T-helper 1 cell (primary cell): ENCODE measurements at regions not wholly inside any gene's neighbourhood (a gene's known extent, or its start where the extent isn't known, plus 50 kb on each side); places are given as distances from the start of the nearest gene placed in this dataset.

Source experiments
- DNase-seq, 5 donors: peaks; one replicate each; pipeline ENCODE4 v3.0.0-alpha.2; 2012 to 2020

DNA sequence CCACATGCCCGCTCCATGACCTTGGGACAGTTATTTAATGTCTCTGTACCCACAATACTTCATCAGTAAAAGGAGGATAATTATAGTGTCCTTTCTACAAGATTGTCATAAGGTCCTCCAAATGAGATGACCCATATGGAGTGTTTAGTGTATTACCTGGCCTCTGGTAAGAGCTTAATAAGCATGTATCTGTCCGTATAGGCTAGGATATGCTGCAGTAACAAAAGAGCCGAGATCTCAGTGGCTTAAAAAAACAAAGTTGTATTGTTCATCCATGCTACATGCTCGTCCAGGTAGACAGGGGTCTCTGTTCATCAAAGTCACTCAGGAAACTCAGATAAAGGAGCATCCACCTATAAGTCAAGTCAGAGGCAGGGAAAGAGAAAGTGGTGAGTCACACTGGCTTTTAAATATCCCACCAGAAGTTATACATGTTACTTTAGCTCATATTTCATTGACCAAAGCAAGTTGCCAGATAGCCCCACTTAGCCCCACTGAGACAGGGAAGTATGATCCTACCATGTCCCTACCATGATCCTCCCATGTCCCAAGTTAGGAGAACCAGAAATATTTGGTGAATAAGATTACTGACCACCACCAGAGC is 53.0 kb upstream of the KAZN start:
- DNase-seq = no peak

DNA sequence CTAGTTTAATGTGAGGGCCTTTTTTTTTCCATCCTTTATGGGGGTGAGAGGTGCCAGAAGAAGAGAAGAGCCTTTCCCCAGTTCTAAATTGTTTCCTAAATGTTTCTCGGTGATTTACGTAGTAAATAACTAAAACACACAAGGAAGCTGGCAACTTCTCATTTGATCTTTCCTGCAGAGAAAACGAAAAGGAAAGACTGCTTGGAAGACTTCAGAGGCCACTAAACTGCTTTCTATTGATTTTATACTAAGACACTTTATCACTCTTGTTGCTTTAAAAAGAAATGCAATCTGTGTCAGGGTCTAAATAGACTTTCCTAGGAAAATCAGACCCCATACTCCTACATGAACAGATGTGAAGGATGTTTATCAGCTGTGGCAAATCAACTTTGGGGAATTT is 52.1 kb upstream of the KAZN start:
- no peak for DNase-seq
